HG03565 (cell line): ENCODE measurements at regions not wholly inside any gene's neighbourhood (a gene's known extent, or its start where the extent isn't known, plus 50 kb on each side); places are given as distances from the start of the nearest gene placed in this dataset.

Experiments
- ATAC-seq: cut with Tn5 transposase; IDR thresholded peaks from one replicate; pipeline ENCODE4 v1.9.1; 2021; ENCODE audit warnings: mild to moderate bottlenecking, moderate library complexity; ENCODE audit not compliant: unreplicated experiment

GRCh38 chr14:87879389-87879788 is 113.6 kb downstream of the GALC start:
- no peak for ATAC-seq

- ATAC-seq = no peak
Measured at GRCh38 chr14:87878959-87879358, 114.0 kb downstream of the GALC start.

GRCh38 chr14:87877877-87878276 is 115.1 kb downstream of the GALC start:
- ATAC-seq = no peak

GRCh38 chr14:87874676-87875075 is 118.3 kb downstream of the GALC start:
- no peak for ATAC-seq

GRCh38 chr14:87873741-87874140 is 119.2 kb downstream of the GALC start:
- no peak for ATAC-seq

GRCh38 chr14:87869619-87870583 is 123.1 kb downstream of the GALC start:
- peak; percentile 90 for ATAC-seq

GRCh38 chr14:87868920-87869319 is 124.1 kb downstream of the GALC start:
- ATAC-seq = no peak

- no peak for ATAC-seq
Measured at GRCh38 chr14:87866116-87866515, 126.9 kb downstream of the GALC start.

- ATAC-seq = no peak
Measured at GRCh38 chr14:87864356-87865270, 128.4 kb downstream of the GALC start.

- ATAC-seq = no peak
Measured at GRCh38 chr14:87863047-87863446, 129.9 kb downstream of the GALC start.

- no peak for ATAC-seq
Measured at GRCh38 chr14:87852107-87852506, 140.9 kb downstream of the GALC start.

GRCh38 chr14:87851190-87851589 is 141.8 kb downstream of the GALC start:
- ATAC-seq = no peak

GRCh38 chr14:87847216-87847755 is 145.7 kb downstream of the GALC start:
- no peak for ATAC-seq

GRCh38 chr14:87840906-87841305 is 152.1 kb downstream of the GALC start:
- no peak for ATAC-seq

- ATAC-seq = no peak
Measured at GRCh38 chr14:87838931-87839330, 154.1 kb downstream of the GALC start.

- no peak for ATAC-seq
Measured at GRCh38 chr14:87837296-87837695, 155.7 kb downstream of the GALC start.

- ATAC-seq = no peak
Measured at GRCh38 chr14:87834594-87834993, 158.4 kb downstream of the GALC start.

GRCh38 chr14:87833026-87833425 is 160.0 kb downstream of the GALC start:
- no peak for ATAC-seq

GRCh38 chr14:87830443-87831096 is 162.4 kb downstream of the GALC start:
- ATAC-seq = no peak

GRCh38 chr14:87829543-87829942 is 163.4 kb downstream of the GALC start:
- no peak for ATAC-seq

- no peak for ATAC-seq
Measured at GRCh38 chr14:87824266-87824665, 168.7 kb downstream of the GALC start.
